Right lobe of liver (tissue), 4 donors: ENCODE measurements at regions not wholly inside any gene's neighbourhood (a gene's known extent, or its start where the extent isn't known, plus 50 kb on each side); places are given as distances from the start of the nearest gene placed in this dataset.

Experiments
- POLR2A ChIP-seq: fragments of 450-650 bp; IDR thresholded peaks from one replicate; pipeline ENCODE4 v1.6.1; 2017; ENCODE audit warnings: antibody characterized with exemption, mild to moderate bottlenecking
- TF ChIP-seq, protein P1 (sequence below), 4 donors: fragments of 200-600 bp in 3 of 4; fragments of 450-650 bp in 1 of 4; IDR thresholded peaks; one replicate each; pipeline versions ENCODE4 v1.5.1 to v1.8.0; 2016 to 2022; ENCODE audit warnings: antibody characterized with exemption in 4 of 4, mild to moderate bottlenecking in 2 of 4
- donor health status: DM: no; HTN: no; CAD: no.
- donor health status: DM: no; HTN: no; CAD: no.
- donor health status: DM: no; HTN: yes; CAD: no.

- TF ChIP-seq, protein P1, sequence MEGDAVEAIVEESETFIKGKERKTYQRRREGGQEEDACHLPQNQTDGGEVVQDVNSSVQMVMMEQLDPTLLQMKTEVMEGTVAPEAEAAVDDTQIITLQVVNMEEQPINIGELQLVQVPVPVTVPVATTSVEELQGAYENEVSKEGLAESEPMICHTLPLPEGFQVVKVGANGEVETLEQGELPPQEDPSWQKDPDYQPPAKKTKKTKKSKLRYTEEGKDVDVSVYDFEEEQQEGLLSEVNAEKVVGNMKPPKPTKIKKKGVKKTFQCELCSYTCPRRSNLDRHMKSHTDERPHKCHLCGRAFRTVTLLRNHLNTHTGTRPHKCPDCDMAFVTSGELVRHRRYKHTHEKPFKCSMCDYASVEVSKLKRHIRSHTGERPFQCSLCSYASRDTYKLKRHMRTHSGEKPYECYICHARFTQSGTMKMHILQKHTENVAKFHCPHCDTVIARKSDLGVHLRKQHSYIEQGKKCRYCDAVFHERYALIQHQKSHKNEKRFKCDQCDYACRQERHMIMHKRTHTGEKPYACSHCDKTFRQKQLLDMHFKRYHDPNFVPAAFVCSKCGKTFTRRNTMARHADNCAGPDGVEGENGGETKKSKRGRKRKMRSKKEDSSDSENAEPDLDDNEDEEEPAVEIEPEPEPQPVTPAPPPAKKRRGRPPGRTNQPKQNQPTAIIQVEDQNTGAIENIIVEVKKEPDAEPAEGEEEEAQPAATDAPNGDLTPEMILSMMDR (IDR thresholded peaks at IDR 0.05) = no peak
- no peak for TF ChIP-seq POLR2A
These were observed 424.5 kb downstream of the USP25 start for GRCh38 chr21:16154321-16154720.
